Caco-2 (cell line): ENCODE measurements at regions not wholly inside any gene's neighbourhood (a gene's known extent, or its start where the extent isn't known, plus 50 kb on each side); places are given as distances from the start of the nearest gene placed in this dataset.
A peak's percentile ranks its signal among the peaks of the same experiment; 100 is the strongest.

Source experiments
- BruUV-seq: library from RNA; stranded (reverse); fragments of 400-500 nt; replicated peaks from 2 replicates; lab custom pipeline; 2021; lab: Mats Ljungman, UMichigan
- CTCF ChIA-PET: fragments of 300-600 bp; sonication (Branson Sonifier 250); formaldehyde crosslinking; loops from one replicate; lab custom pipeline; 2022; ENCODE audit warnings: antibody characterized with exemption; lab: Charles Lee
- POLR2A ChIA-PET: fragments of 300-600 bp; sonication (Branson Sonifier 250); formaldehyde crosslinking; loops from one replicate; lab custom pipeline; 2022; ENCODE audit warnings: antibody characterized with exemption; lab: Charles Lee
- DNase-seq, 2 experiments: peaks; one replicate each; pipeline versions ENCODE4 v3.0.0 to v3.0.0-alpha.2; 2020 to 2022
- H3K27me3 ChIP-seq: replicated peaks from 2 replicates; pipeline ENCODE4 v1.6.0; 2011; ENCODE audit warnings: low read length; ENCODE audit not compliant: control insufficient read depth, insufficient read depth
- H3K36me3 ChIP-seq: 2 replicates; pipeline ENCODE4 v1.5.1; 2011; ENCODE audit warnings: low read length; ENCODE audit not compliant: control insufficient read depth, insufficient read depth
- H3K4me1 ChIP-seq: fragments of 250-450 bp; sonication (Bioruptor Pico); 2 replicates; pipeline ENCODE4 v1.5.1; 2020; ENCODE audit warnings: mild to moderate bottlenecking
- H3K4me3 ChIP-seq: 2 replicates; pipeline ENCODE4 v1.5.1; 2011; ENCODE audit warnings: low read depth, mild to moderate bottlenecking, control low read depth, low read length
- H3K9me3 ChIP-seq: fragments of 250-450 bp; sonication (Bioruptor Pico); 2 replicates; pipeline ENCODE4 v1.5.1; 2020; ENCODE audit warnings: mild to moderate bottlenecking, moderate library complexity
- H3K27ac Mint-ChIP-seq: one replicate; pipeline ENCODE4 v1.8.0; 2022; ENCODE audit warnings: mixed read lengths; ENCODE audit not compliant: unreplicated experiment
- H3K27me3 Mint-ChIP-seq: one replicate; pipeline ENCODE4 v1.8.0; 2022; ENCODE audit warnings: mixed read lengths; ENCODE audit not compliant: insufficient read depth, unreplicated experiment
- H3K36me3 Mint-ChIP-seq: one replicate; pipeline ENCODE4 v1.8.0; 2022; ENCODE audit warnings: mild to moderate bottlenecking, mixed read lengths; ENCODE audit not compliant: insufficient read depth, unreplicated experiment
- H3K4me1 Mint-ChIP-seq: one replicate; pipeline ENCODE4 v1.8.0; 2022; ENCODE audit warnings: low read depth, mixed read lengths; ENCODE audit not compliant: unreplicated experiment
- H3K4me3 Mint-ChIP-seq: one replicate; pipeline ENCODE4 v1.8.0; 2022; ENCODE audit warnings: mild to moderate bottlenecking, moderate library complexity, mixed read lengths; ENCODE audit not compliant: unreplicated experiment
- H3K9me3 Mint-ChIP-seq: one replicate; pipeline ENCODE4 v1.8.0; 2022; ENCODE audit warnings: mixed read lengths; ENCODE audit not compliant: unreplicated experiment
- CTCF ChIP-seq, 2 experiments: fragments of 200-600 bp in 1 of 2; IDR thresholded peaks; 1 replicate in 1 of 2; 2 replicates in 1 of 2; pipeline versions ENCODE4 v1.5.1 to v1.8.0; 2011 to 2022; ENCODE audit warnings: antibody characterized with exemption in 1 of 2, control low read depth in 1 of 2, inconsistent platforms in 1 of 2, low read depth in 1 of 2, low read length in 1 of 2, mild to moderate bottlenecking in 1 of 2, moderate library complexity in 1 of 2; ENCODE audit not compliant: insufficient read depth in 1 of 2, severe bottlenecking in 1 of 2, unreplicated experiment in 1 of 2
- intact Hi-C: fragments of 100-400 bp; cut with micrococcal nuclease; formaldehyde crosslinking; loops from one replicate; pipeline ENCODE4 v1.10.0; 2022; ENCODE audit not compliant: unreplicated experiment

- H3K4me1 ChIP-seq = no peaks in the 10 kb centered on the region
- no peak for DNase-seq
- no peak overlapping the region for H3K4me3 Mint-ChIP-seq
- BruUV-seq = no TSS peak
- ChIA-PET CTCF (no interaction called here), POLR2A (no interaction called here)
- no peaks in the 10 kb centered on the region for H3K4me1 Mint-ChIP-seq
- H3K27me3 ChIP-seq = no peaks in the 10 kb centered on the region
- H3K27ac Mint-ChIP-seq = no peak overlapping the region
- H3K4me3 ChIP-seq = no peak overlapping the region
- H3K36me3 Mint-ChIP-seq = no peaks in the 10 kb centered on the region
- no peaks in the 10 kb centered on the region for H3K9me3 ChIP-seq
- TF ChIP-seq CTCF (IDR thresholded peaks at IDR 0.05; ENCODE audit: insufficient read depth in 1 of 2, low read depth in 1 of 2, low read length in 1 of 2, severe bottlenecking in 1 of 2, unreplicated experiment in 1 of 2) = no peak
- no peaks in the 10 kb centered on the region for H3K9me3 Mint-ChIP-seq
- intact Hi-C loops = no loop called here
- no peaks in the 10 kb centered on the region for H3K27me3 Mint-ChIP-seq
- H3K36me3 ChIP-seq = no peaks in the 10 kb centered on the region
Observed at GRCh38 chr1:187445066-187445465, 616.3 kb downstream of the PLA2G4A start.

- POLR2A ChIA-PET = no interaction called here
- Mint-ChIP-seq H3K9me3 (no peaks in the 10 kb centered on the region), H3K4me3 (no peak overlapping the region), H3K36me3 (no peaks in the 10 kb centered on the region), H3K27me3 (no peaks in the 10 kb centered on the region), H3K4me1 (peaks cover 12% of the 10 kb centered on the region), H3K27ac (no peak overlapping the region)
- Histone ChIP-seq H3K36me3 (no peaks in the 10 kb centered on the region), H3K9me3 (no peaks in the 10 kb centered on the region), H3K4me1 (peaks cover 15% of the 10 kb centered on the region; the same call in 1 of the 2 replicates), H3K4me3 (no peak overlapping the region), H3K27me3 (no peaks in the 10 kb centered on the region)
- CTCF ChIA-PET = no interaction called here
- intact Hi-C loops = no loop called here
- TF ChIP-seq CTCF (IDR thresholded peaks at IDR 0.05; ENCODE audit: insufficient read depth in 1 of 2, low read depth in 1 of 2, low read length in 1 of 2, severe bottlenecking in 1 of 2, unreplicated experiment in 1 of 2) = no peak
- DNase-seq = peak; percentile 16 to 33
- no TSS peak for BruUV-seq
Observed at GRCh38 chr1:187451238-187451637, 622.5 kb downstream of the PLA2G4A start.

- no TSS peak for BruUV-seq
- no peaks in the 10 kb centered on the region for H3K9me3 ChIP-seq
- POLR2A ChIA-PET = no interaction called here
Observed at GRCh38 chr1:187454010-187454409, 625.3 kb downstream of the PLA2G4A start.

More at GRCh38 chr1:187454010-187454409, 625.3 kb downstream of the PLA2G4A start:
- Histone ChIP-seq H3K36me3 (no peaks in the 10 kb centered on the region), H3K4me3 (no peak overlapping the region), H3K27me3 (no peaks in the 10 kb centered on the region), H3K4me1 (peaks cover 15% of the 10 kb centered on the region; the same call in 1 of the 2 replicates)
- no peak for TF ChIP-seq CTCF (IDR thresholded peaks at IDR 0.05; ENCODE audit: insufficient read depth in 1 of 2, low read depth in 1 of 2, low read length in 1 of 2, severe bottlenecking in 1 of 2, unreplicated experiment in 1 of 2)
- no peaks in the 10 kb centered on the region for H3K9me3 Mint-ChIP-seq
- no peaks in the 10 kb centered on the region for H3K36me3 Mint-ChIP-seq
- no peak for DNase-seq
- CTCF ChIA-PET = no interaction called here
- no peak overlapping the region for H3K4me3 Mint-ChIP-seq
- H3K27me3 Mint-ChIP-seq = no peaks in the 10 kb centered on the region
- intact Hi-C loops = no loop called here
- H3K27ac Mint-ChIP-seq = no peak overlapping the region
- peaks cover 12% of the 10 kb centered on the region for H3K4me1 Mint-ChIP-seq
